NCI-H69 (cell line): ENCODE measurements at regions not wholly inside any gene's neighbourhood (a gene's known extent, or its start where the extent isn't known, plus 50 kb on each side); places are given as distances from the start of the nearest gene placed in this dataset.

Experiments
- DNase-seq: peaks from one replicate; lab custom pipeline; 2025; lab: John Stamatoyannopoulos, UW

GRCh38 chr2:187935126-187935525 is 356.5 kb upstream of the GULP1 start:
- no peak for DNase-seq

GRCh38 chr2:187936228-187936627 is 355.4 kb upstream of the GULP1 start:
- no peak for DNase-seq

- peak; percentile 79 for DNase-seq
These were observed 352.5 kb upstream of the GULP1 start for GRCh38 chr2:187939180-187939579.

GRCh38 chr2:187942876-187943275 is 348.8 kb upstream of the GULP1 start:
- no peak for DNase-seq

- DNase-seq, result no peak
These were observed 347.8 kb upstream of the GULP1 start for GRCh38 chr2:187943772-187944369.

GRCh38 chr2:187949859-187950258 is 341.8 kb upstream of the GULP1 start:
- DNase-seq, result no peak

GRCh38 chr2:187951470-187952218 is 340.0 kb upstream of the GULP1 start:
- DNase-seq, result no peak

- DNase-seq, result no peak
These were observed 334.7 kb upstream of the GULP1 start for GRCh38 chr2:187956906-187957534.

- DNase-seq, result peak; percentile 10
These were observed 331.9 kb upstream of the GULP1 start for GRCh38 chr2:187959821-187960220.

GRCh38 chr2:187962538-187962937 is 329.1 kb upstream of the GULP1 start:
- no peak for DNase-seq

- peak; percentile 1 for DNase-seq
These were observed 326.9 kb upstream of the GULP1 start for GRCh38 chr2:187964746-187965145.

GRCh38 chr2:187966924-187967323 is 324.8 kb upstream of the GULP1 start:
- DNase-seq, result peak; percentile 74

GRCh38 chr2:187971893-187972292 is 319.8 kb upstream of the GULP1 start:
- DNase-seq, result peak; percentile 3

- DNase-seq, result peak; percentile 11
These were observed 315.3 kb upstream of the GULP1 start for GRCh38 chr2:187976259-187976985.

- peak; percentile 6 for DNase-seq
These were observed 314.7 kb upstream of the GULP1 start for GRCh38 chr2:187976986-187977333.

GRCh38 chr2:187978356-187978755 is 313.3 kb upstream of the GULP1 start:
- DNase-seq, result peak; percentile 30

- no peak for DNase-seq
These were observed 309.0 kb upstream of the GULP1 start for GRCh38 chr2:187982668-187983067.

GRCh38 chr2:187985195-187985594 is 306.5 kb upstream of the GULP1 start:
- DNase-seq, result no peak

- no peak for DNase-seq
These were observed 305.8 kb upstream of the GULP1 start for GRCh38 chr2:187985923-187986322.

- DNase-seq, result peak; percentile 49
These were observed 305.1 kb upstream of the GULP1 start for GRCh38 chr2:187986390-187987105.

GRCh38 chr2:187988348-187988747 is 303.3 kb upstream of the GULP1 start:
- DNase-seq, result no peak
